KMS-11 (cell line): ENCODE measurements at regions not wholly inside any gene's neighbourhood (a gene's known extent, or its start where the extent isn't known, plus 50 kb on each side); places are given as distances from the start of the nearest gene placed in this dataset.

ENCODE experiments used
- H2AFZ ChIP-seq: fragments of 200-600 bp; sonication (generic); 2 replicates; pipeline ENCODE4 v1.6.1; 2016; ENCODE audit warnings: antibody characterized with exemption, mixed run types, low read depth
- H3K27ac ChIP-seq: fragments of 200-600 bp; sonication (generic); 2 replicates; pipeline ENCODE4 v1.6.1; 2016; ENCODE audit warnings: mild to moderate bottlenecking, mixed run types
- H3K27me3 ChIP-seq: fragments of 200-600 bp; sonication (generic); 2 replicates; pipeline ENCODE4 v1.6.1; 2017; ENCODE audit warnings: mild to moderate bottlenecking, low read depth, mixed run types, moderate library complexity; ENCODE audit not compliant: insufficient read depth
- H3K36me3 ChIP-seq: fragments of 200-600 bp; sonication (generic); 2 replicates; pipeline ENCODE4 v1.6.1; 2017; ENCODE audit warnings: mild to moderate bottlenecking, mixed run types; ENCODE audit not compliant: insufficient read depth
- H3K4me1 ChIP-seq: fragments of 200-600 bp; sonication (generic); 2 replicates; pipeline ENCODE4 v1.6.1; 2016; ENCODE audit warnings: mild to moderate bottlenecking, low read depth, mixed run types; ENCODE audit not compliant: poor library complexity, severe bottlenecking
- H3K4me2 ChIP-seq: fragments of 200-600 bp; sonication (generic); 2 replicates; pipeline ENCODE4 v1.7.0; 2016; ENCODE audit warnings: mild to moderate bottlenecking, mixed run types
- H3K4me3 ChIP-seq: fragments of 200-600 bp; sonication (generic); IDR thresholded peaks from 2 replicates; pipeline ENCODE4 v1.6.1; 2017; ENCODE audit warnings: low read depth, low read length, mixed read lengths; ENCODE audit not compliant: insufficient read depth
- H3K79me2 ChIP-seq: fragments of 200-600 bp; sonication (generic); 2 replicates; pipeline ENCODE4 v1.6.1; 2016; ENCODE audit warnings: low read depth, mixed run types; ENCODE audit not compliant: insufficient read depth
- H3K9ac ChIP-seq: fragments of 200-600 bp; sonication (generic); 2 replicates; pipeline ENCODE4 v1.6.1; 2016; ENCODE audit warnings: mild to moderate bottlenecking, mixed run types
- H4K20me1 ChIP-seq: fragments of 200-600 bp; sonication (generic); 2 replicates; pipeline ENCODE4 v1.6.1; 2016; ENCODE audit warnings: mild to moderate bottlenecking, mixed run types; ENCODE audit not compliant: insufficient read depth
- CTCF ChIP-seq: fragments of 200-600 bp; sonication (generic); conservative IDR thresholded peaks from 2 replicates; pipeline ENCODE4 v1.6.1; 2017; ENCODE audit warnings: low read depth, mild to moderate bottlenecking, antibody characterized with exemption, low read length, moderate library complexity, mixed read lengths

- Histone ChIP-seq H3K4me2 (no peak overlapping the region), H3K4me1 (peaks cover 4% of the 10 kb centered on the region), H4K20me1 (no peaks in the 10 kb centered on the region), H3K36me3 (no peaks in the 10 kb centered on the region; the same call in 1 of the 2 replicates), H3K79me2 (no peaks in the 10 kb centered on the region), H3K27ac (no peak overlapping the region), H3K27me3 (no peaks in the 10 kb centered on the region), H3K4me3 (no peak overlapping the region), H3K9ac (no peak overlapping the region), H2AFZ (no peak overlapping the region)
- no peak for TF ChIP-seq CTCF
These were observed 1495.8 kb downstream of the EFNA5 start for GRCh38 chr5:106174903-106175302.

DNA sequence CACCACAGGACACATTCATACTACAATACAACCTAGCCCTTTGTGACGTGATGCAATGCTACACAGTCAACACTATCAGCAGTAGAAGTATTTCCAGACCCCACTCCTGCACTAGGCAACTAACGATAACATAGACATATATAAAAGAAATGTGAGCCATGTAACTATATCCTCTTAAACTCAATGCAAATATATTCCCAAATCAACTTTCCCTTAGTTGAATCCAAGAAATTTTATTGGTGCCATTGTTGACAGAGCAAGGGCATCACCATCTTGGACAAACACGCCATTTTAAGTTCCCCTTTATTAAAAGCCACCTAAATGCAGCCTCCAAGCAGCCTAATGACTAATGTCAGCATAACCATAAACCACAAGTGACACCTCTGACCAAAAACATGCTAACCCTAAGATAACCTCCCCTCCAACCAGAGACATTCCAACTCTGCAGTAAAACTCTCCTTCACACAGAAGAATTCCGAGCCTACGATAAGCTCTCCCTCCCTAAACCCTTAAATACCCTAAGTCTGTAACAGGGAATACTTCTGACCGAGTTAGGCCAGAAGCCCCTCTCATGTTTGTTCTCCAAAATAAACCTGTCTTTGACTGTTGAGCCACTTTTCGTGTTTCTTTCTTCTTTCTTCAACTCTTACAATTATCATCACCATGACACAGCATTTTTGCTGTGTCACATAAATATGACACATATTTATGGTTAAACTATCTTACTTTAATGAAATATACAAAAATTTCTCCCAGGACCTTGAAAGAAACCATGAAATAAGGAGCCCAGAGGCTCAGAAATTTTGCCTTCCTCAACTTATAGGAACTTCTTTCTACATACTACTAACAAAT, 1497.8 kb downstream of the EFNA5 start:
- Histone ChIP-seq H3K9ac (no peak overlapping the region), H3K27me3 (no peaks in the 10 kb centered on the region), H4K20me1 (no peaks in the 10 kb centered on the region), H3K36me3 (no peaks in the 10 kb centered on the region), H3K4me2 (no peak overlapping the region), H2AFZ (no peak overlapping the region; the same call in 1 of the 2 replicates), H3K4me3 (no peak overlapping the region), H3K4me1 (peaks cover 4% of the 10 kb centered on the region), H3K27ac (no peak overlapping the region), H3K79me2 (no peaks in the 10 kb centered on the region)
- no peak for TF ChIP-seq CTCF

DNA sequence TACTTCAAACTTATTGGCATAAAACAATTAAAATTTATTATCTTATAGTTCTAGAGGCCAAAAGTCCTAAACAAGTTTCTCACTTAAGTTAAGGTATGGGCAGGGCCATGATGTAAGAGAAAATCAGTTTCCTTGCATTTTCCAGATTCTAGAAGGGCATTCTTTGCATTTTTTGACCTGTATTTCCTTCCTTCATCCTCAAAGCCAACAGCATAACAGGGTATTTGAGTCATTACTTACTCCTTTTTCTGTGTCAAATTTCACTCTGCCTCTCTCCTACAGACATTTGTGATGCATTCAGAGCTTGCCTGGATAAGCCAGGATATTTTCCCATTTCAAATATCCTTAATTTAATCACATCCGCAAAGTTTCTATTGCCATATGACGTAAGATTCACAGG, 1499.0 kb downstream of the EFNA5 start:
- no peak for TF ChIP-seq CTCF
- Histone ChIP-seq H2AFZ (no peak overlapping the region), H3K36me3 (no peaks in the 10 kb centered on the region), H3K27ac (no peak overlapping the region), H3K27me3 (no peaks in the 10 kb centered on the region), H3K9ac (no peak overlapping the region), H3K4me1 (peaks cover 4% of the 10 kb centered on the region), H3K79me2 (no peaks in the 10 kb centered on the region), H3K4me3 (no peak overlapping the region), H4K20me1 (no peaks in the 10 kb centered on the region), H3K4me2 (no peak overlapping the region)

DNA sequence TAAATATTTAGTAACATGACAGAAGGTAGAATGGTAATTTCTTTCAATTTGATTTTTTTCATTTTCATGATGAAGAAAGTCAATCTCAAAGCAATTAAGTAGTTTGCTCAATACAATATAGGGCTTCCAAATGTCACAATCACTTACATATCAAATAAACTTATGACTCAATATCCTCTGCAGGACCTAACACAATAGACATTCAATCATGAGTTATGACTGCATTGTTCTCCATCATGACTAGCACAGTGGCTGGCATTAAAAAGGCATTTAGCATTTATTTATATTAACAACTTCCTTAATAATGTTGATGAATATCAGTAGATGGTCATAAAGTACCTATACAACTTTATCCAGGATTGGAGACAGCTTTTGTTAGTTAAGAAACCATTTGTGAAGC, 1499.6 kb downstream of the EFNA5 start:
- Histone ChIP-seq H3K4me1 (peaks cover 4% of the 10 kb centered on the region), H3K9ac (no peak overlapping the region), H3K79me2 (no peaks in the 10 kb centered on the region), H4K20me1 (no peaks in the 10 kb centered on the region), H3K4me3 (no peak overlapping the region), H3K27ac (no peak overlapping the region), H3K4me2 (no peak overlapping the region), H3K27me3 (no peaks in the 10 kb centered on the region), H3K36me3 (no peaks in the 10 kb centered on the region), H2AFZ (no peak overlapping the region)
- no peak for TF ChIP-seq CTCF
